ENCODE measurements at regions not wholly inside any gene's neighbourhood (a gene's known extent, or its start where the extent isn't known, plus 50 kb on each side); places are given as distances from the start of the nearest gene placed in this dataset.

DNA sequence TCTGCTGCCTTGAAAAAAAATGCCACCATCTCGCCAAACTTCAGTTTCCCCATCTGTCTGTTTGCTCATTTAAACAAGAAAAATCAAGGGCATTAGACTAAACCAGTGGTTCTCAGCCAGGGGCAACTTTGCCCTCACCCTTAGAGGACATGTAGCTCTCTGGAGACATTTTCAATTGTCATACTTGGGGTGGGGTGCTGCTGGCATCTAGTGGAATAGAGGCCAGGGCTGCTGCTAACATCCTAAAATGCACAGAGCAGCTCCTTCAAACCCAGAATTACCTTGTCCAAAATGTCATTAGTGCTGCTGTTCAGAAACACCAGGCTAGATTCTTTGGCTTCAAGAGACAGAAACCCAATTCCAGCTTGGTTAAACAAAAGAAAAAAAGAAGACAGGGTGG, 71.1 kb upstream of the FOXE1 start:
- DNase-seq (ENCODE audit: extremely low read depth, low read depth) = no peak
- TF ChIP-seq, protein P1, sequence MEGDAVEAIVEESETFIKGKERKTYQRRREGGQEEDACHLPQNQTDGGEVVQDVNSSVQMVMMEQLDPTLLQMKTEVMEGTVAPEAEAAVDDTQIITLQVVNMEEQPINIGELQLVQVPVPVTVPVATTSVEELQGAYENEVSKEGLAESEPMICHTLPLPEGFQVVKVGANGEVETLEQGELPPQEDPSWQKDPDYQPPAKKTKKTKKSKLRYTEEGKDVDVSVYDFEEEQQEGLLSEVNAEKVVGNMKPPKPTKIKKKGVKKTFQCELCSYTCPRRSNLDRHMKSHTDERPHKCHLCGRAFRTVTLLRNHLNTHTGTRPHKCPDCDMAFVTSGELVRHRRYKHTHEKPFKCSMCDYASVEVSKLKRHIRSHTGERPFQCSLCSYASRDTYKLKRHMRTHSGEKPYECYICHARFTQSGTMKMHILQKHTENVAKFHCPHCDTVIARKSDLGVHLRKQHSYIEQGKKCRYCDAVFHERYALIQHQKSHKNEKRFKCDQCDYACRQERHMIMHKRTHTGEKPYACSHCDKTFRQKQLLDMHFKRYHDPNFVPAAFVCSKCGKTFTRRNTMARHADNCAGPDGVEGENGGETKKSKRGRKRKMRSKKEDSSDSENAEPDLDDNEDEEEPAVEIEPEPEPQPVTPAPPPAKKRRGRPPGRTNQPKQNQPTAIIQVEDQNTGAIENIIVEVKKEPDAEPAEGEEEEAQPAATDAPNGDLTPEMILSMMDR (IDR thresholded peaks at IDR 0.05; ENCODE audit: low read depth, low read length, missing control alignments) = no peak
- no peak overlapping the region for H3K4me3 ChIP-seq (replicated peaks; ENCODE audit: low read depth, low read length)

- H3K4me3 ChIP-seq (replicated peaks; ENCODE audit: low read depth, low read length) = no peak overlapping the region
- TF ChIP-seq, protein P1 (IDR thresholded peaks at IDR 0.05; ENCODE audit: low read depth, low read length, missing control alignments) = no peak
- no peak for DNase-seq (ENCODE audit: extremely low read depth, low read depth)
Observed at GRCh38 chr9:97786341-97786740, 66.7 kb upstream of the FOXE1 start.

DNA sequence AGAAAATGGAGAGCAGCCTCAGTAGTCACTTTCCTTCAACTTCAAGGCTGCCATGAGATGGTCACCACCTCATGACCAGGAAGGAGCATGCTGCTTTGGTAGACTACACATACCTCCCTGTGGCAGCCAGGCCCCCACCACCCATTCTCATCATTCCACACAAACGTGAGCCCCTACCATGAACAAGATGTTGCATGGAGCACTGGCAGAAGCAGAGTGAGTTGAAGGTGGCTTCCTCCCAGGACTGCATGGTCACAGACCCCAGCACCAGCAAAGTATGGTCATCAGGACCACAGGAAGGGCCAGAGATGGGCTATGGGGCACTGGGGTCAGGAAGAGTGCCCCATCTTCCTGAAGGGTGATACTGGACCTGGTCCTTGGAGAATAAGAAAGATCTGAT, 65.5 kb upstream of the FOXE1 start:
- no peak overlapping the region for H3K4me3 ChIP-seq (replicated peaks; ENCODE audit: low read depth, low read length)
- TF ChIP-seq, protein P1 (IDR thresholded peaks at IDR 0.05; ENCODE audit: low read depth, low read length, missing control alignments) = no peak
- no peak for DNase-seq (ENCODE audit: extremely low read depth, low read depth)

GRCh38 chr9:97788763-97789663, 64.0 kb upstream of the FOXE1 start:
- TF ChIP-seq, protein P1 (IDR thresholded peaks at IDR 0.05; ENCODE audit: low read depth, low read length, missing control alignments) = no peak
- no peak for DNase-seq (ENCODE audit: extremely low read depth, low read depth)
- H3K4me3 ChIP-seq (replicated peaks; ENCODE audit: low read depth, low read length) = no peak overlapping the region

- TF ChIP-seq, protein P1 (IDR thresholded peaks at IDR 0.05; ENCODE audit: low read depth, low read length, missing control alignments) = no peak
- H3K4me3 ChIP-seq (replicated peaks; ENCODE audit: low read depth, low read length) = no peak overlapping the region
- no peak for DNase-seq (ENCODE audit: extremely low read depth, low read depth)
Observed at GRCh38 chr9:97790542-97790941, 62.5 kb upstream of the FOXE1 start.

DNA sequence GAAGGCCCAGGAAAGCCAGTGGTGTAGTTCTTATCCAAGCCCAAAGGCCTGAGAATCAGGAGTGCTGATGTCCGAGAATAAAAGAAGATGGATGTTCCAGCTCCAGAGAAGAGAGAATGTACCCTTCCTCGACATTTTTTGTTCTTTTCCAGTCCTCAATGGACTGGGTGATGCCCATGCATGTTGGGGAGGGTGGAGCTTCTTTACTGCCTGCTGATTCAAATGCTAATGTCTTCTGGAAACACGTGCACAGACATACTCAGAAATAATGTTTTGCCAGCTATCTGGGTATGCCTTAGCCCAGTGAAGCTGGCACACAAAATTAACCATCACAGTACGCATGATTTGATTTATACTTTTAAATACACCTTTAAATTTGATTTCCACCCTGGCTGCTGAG, 61.5 kb upstream of the FOXE1 start:
- TF ChIP-seq, protein P1 (IDR thresholded peaks at IDR 0.05; ENCODE audit: low read depth, low read length, missing control alignments) = no peak
- no peak for DNase-seq (ENCODE audit: extremely low read depth, low read depth)
- no peak overlapping the region for H3K4me3 ChIP-seq (replicated peaks; ENCODE audit: low read depth, low read length)

Measured in HFF-Myc (cell line).